ENCODE measurements at regions not wholly inside any gene's neighbourhood (a gene's known extent, or its start where the extent isn't known, plus 50 kb on each side); places are given as distances from the start of the nearest gene placed in this dataset.

DNA sequence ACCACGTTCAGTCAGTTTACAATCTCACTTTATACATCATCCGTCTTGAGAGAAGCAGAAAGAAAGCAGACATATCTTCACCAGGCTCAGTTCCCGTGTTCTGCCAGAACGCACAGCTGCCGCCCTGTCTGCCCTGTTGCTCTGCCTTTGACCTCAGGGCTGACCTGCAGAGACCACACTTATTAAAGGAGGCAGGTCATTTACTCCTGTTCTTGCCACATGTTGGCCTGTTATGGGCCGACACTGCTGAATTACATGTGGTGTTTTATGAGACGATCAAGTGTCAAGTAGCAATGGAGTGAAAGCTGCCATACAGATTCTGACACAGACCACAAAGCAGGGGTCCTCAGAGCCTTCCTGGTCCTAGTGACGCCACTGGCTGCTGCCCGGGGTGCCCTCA, 232.2 kb downstream of the TTC32 start (continued):
- TF ChIP-seq RARA (CRISPR knock-in tag; IDR thresholded peaks at IDR 0.05), result no peak

DNA sequence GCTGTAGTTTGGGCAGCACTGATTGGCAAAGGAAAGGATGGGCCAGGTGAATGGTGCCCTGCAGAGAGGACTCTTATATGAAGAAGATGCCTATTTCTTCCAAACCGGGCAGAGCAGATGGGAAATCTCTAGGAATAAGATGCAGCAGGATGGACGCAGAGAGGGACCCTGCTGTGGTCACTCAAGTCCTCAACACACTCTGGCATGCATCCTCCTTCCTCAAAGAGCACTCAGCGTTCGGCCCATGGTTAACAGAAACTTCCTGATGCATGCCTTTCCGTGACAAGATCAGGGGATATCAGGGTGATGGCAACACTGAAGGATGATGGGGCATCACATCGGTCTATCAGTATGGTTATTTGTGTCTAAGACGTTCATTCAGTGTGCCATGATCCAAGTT, 232.7 kb downstream of the TTC32 start:
- H3K27ac ChIP-seq (ENCODE audit: extremely low read length, insufficient read depth, low read length), result no peak overlapping the region
- CTCF ChIA-PET (ENCODE audit: low intra/inter-chr PET ratio, low total read pairs), result no interaction called here
- 21% methylated on average over 7 of the region's 7 CpGs for WGBS (ENCODE audit: low lambda C conversion rate)
- no peak overlapping the region for H3K4me2 ChIP-seq (ENCODE audit: low read depth, low read length)
- in situ Hi-C loops (cut with HindIII; ENCODE audit: extremely low pct_ligation_motif_present, low pct_unique_long_range_greater_than_20kb), result no loop called here
- H2AFZ ChIP-seq (ENCODE audit: low read length), result no peak overlapping the region
- no peaks in the 10 kb centered on the region for H3K79me2 ChIP-seq (ENCODE audit: insufficient read depth, low read length)
- no peak overlapping the region for H3K9ac ChIP-seq (ENCODE audit: insufficient read depth, low read depth, low read length)
- BruUV-seq (replicated peaks), result no TSS peak
- ATAC-seq, result no peak
- TF ChIP-seq TMF1 (CRISPR knock-in tag; IDR thresholded peaks at IDR 0.05; ENCODE audit: low read depth) (no peak), ZNF20 (CRISPR knock-in tag; IDR thresholded peaks at IDR 0.05) (no peak), ZNF136 (CRISPR knock-in tag; IDR thresholded peaks at IDR 0.05; ENCODE audit: low read depth) (no peak), KLF11 (CRISPR knock-in tag; IDR thresholded peaks at IDR 0.05) (no peak), SCMH1 (CRISPR knock-in tag; IDR thresholded peaks at IDR 0.05; ENCODE audit: borderline replicate concordance) (no peak)
- TF ChIP-seq, protein P1, sequence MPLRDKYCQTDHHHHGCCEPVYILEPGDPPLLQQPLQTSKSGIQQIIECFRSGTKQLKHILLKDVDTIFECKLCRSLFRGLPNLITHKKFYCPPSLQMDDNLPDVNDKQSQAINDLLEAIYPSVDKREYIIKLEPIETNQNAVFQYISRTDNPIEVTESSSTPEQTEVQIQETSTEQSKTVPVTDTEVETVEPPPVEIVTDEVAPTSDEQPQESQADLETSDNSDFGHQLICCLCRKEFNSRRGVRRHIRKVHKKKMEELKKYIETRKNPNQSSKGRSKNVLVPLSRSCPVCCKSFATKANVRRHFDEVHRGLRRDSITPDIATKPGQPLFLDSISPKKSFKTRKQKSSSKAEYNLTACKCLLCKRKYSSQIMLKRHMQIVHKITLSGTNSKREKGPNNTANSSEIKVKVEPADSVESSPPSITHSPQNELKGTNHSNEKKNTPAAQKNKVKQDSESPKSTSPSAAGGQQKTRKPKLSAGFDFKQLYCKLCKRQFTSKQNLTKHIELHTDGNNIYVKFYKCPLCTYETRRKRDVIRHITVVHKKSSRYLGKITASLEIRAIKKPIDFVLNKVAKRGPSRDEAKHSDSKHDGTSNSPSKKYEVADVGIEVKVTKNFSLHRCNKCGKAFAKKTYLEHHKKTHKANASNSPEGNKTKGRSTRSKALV (CRISPR knock-in tag; IDR thresholded peaks at IDR 0.05), result no peak
- TF ChIP-seq, protein P2, sequence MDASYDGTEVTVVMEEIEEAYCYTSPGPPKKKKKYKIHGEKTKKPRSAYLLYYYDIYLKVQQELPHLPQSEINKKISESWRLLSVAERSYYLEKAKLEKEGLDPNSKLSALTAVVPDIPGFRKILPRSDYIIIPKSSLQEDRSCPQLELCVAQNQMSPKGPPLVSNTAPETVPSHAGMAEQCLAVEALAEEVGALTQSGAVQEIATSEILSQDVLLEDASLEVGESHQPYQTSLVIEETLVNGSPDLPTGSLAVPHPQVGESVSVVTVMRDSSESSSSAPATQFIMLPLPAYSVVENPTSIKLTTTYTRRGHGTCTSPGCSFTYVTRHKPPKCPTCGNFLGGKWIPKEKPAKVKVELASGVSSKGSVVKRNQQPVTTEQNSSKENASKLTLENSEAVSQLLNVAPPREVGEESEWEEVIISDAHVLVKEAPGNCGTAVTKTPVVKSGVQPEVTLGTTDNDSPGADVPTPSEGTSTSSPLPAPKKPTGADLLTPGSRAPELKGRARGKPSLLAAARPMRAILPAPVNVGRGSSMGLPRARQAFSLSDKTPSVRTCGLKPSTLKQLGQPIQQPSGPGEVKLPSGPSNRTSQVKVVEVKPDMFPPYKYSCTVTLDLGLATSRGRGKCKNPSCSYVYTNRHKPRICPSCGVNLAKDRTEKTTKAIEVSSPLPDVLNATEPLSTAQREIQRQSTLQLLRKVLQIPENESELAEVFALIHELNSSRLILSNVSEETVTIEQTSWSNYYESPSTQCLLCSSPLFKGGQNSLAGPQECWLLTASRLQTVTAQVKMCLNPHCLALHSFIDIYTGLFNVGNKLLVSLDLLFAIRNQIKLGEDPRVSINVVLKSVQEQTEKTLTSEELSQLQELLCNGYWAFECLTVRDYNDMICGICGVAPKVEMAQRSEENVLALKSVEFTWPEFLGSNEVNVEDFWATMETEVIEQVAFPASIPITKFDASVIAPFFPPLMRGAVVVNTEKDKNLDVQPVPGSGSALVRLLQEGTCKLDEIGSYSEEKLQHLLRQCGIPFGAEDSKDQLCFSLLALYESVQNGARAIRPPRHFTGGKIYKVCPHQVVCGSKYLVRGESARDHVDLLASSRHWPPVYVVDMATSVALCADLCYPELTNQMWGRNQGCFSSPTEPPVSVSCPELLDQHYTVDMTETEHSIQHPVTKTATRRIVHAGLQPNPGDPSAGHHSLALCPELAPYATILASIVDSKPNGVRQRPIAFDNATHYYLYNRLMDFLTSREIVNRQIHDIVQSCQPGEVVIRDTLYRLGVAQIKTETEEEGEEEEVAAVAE (CRISPR knock-in tag; IDR thresholded peaks at IDR 0.05; ENCODE audit: borderline replicate concordance), result no peak
- no peaks in the 10 kb centered on the region for H3K9me3 ChIP-seq (ENCODE audit: low read length)
- intact Hi-C loops (cut with micrococcal nuclease; ENCODE audit: unreplicated experiment), result no loop called here
- H3K36me3 ChIP-seq (replicated peaks in 1 of 2; ENCODE audit: control insufficient read depth in 1 of 2, insufficient read depth in 2 of 2, low read length in 2 of 2), result no peaks in the 10 kb centered on the region
- H4K20me1 ChIP-seq (ENCODE audit: insufficient read depth, low read length), result no peaks in the 10 kb centered on the region
- DNase-seq (ENCODE audit: low spot score), result no peak
- POLR2A ChIA-PET, result no interaction called here
- no peak overlapping the region for H3K4me3 ChIP-seq (replicated peaks in 1 of 3; ENCODE audit: insufficient read depth in 1 of 3, low read depth in 2 of 3, low read length in 3 of 3)
- peaks cover 1 to 14% of the 10 kb centered on the region in 2 experiments; a peak in 2 of 5 replicates for H3K27me3 ChIP-seq (ENCODE audit: control insufficient read depth in 1 of 2, insufficient read depth in 2 of 2, low read length in 2 of 2)
- no peak for FAIRE-seq
- H3K4me1 ChIP-seq (ENCODE audit: insufficient read depth, low read length), result peaks cover 13% of the 10 kb centered on the region; the same call in 1 of the 2 replicates

Measured in HepG2 (cell line).